K562 (cell line): ENCODE measurements at regions not wholly inside any gene's neighbourhood (a gene's known extent, or its start where the extent isn't known, plus 50 kb on each side); places are given as distances from the start of the nearest gene placed in this dataset.

Experiments
- ATAC-seq: fragments of 200-7000 bp; cut with Tn5 transposase; 3 replicates; pipeline ENCODE4 v1.9.1; 2020; ENCODE audit warnings: moderate library complexity
- BruUV-seq: library from RNA; stranded (reverse); fragments of 400-500 nt; replicated peaks from 2 replicates; lab custom pipeline; 2021; lab: Mats Ljungman, UMichigan
- CTCF ChIA-PET: fragments of 300-600 bp; formaldehyde crosslinking; extraction: SDS; loops from one replicate; lab custom pipeline; 2021; ENCODE audit warnings: low intra/inter-chr PET ratio; lab: Yijun Ruan, JAX
- POLR2A ChIA-PET: fragments of 300-600, 350-650 bp; sonication (Branson Sonifier 250); formaldehyde crosslinking; extraction: SDS; loops from one replicate; lab custom pipeline; 2021; ENCODE audit warnings: antibody characterized with exemption, inconsistent platforms; lab: Yijun Ruan, JAX
- DNase-seq, 4 experiments: peaks; one replicate each; pipeline versions ENCODE4 v3.0.0 to v3.0.0-alpha.2; 2011 to 2018; ENCODE audit warnings: low spot score in 3 of 4, mixed read lengths in 3 of 4; ENCODE audit errors: extremely low read depth in 1 of 4
- FAIRE-seq: peaks from 2 replicates; lab custom pipeline; 2011; peaks lifted over from hg19 to GRCh38; lab: Jason Lieb, UNC
- H2AFZ ChIP-seq: 2 replicates; pipeline ENCODE4 v1.6.0; 2011; ENCODE audit warnings: low read depth, low read length, control low read depth, inconsistent platforms
- H3K27ac ChIP-seq: fragments of 200-600 bp; 3 replicates; pipeline ENCODE4 v1.8.0; 2011; ENCODE audit warnings: low read depth, mild to moderate bottlenecking, control low read depth, inconsistent platforms, low read length, moderate library complexity, mixed read lengths; ENCODE audit errors: extremely low read depth
- H3K27me3 ChIP-seq, 2 experiments: fragments of 300-600 bp in 1 of 2; 2 replicates in 1 of 2; 3 replicates in 1 of 2; pipeline versions ENCODE4 v1.6.0 to v1.8.0; 2011; ENCODE audit warnings: inconsistent platforms in 2 of 2, low read length in 2 of 2, mild to moderate bottlenecking in 1 of 2, mixed read lengths in 1 of 2, moderate library complexity in 1 of 2; ENCODE audit not compliant: control insufficient read depth in 2 of 2, insufficient read depth in 2 of 2
- H3K36me3 ChIP-seq: fragments of 300-600 bp; 3 replicates; pipeline ENCODE4 v1.8.0; 2011; ENCODE audit warnings: mild to moderate bottlenecking, low read length, inconsistent platforms; ENCODE audit not compliant: control insufficient read depth, insufficient read depth
- H3K4me1 ChIP-seq, 2 experiments: fragments of 200-600 bp in 1 of 2; replicated peaks in 1 of 2; 2 replicates in 1 of 2; 3 replicates in 1 of 2; pipeline versions ENCODE4 v1.5.1 to v1.8.0; 2011; ENCODE audit warnings: inconsistent platforms in 2 of 2, low read length in 2 of 2, mild to moderate bottlenecking in 1 of 2, mixed read lengths in 1 of 2, moderate library complexity in 1 of 2; ENCODE audit not compliant: control insufficient read depth in 2 of 2, insufficient read depth in 2 of 2
- H3K4me2 ChIP-seq: 2 replicates; pipeline ENCODE4 v1.6.1; 2011; ENCODE audit warnings: low read length, control low read depth, inconsistent platforms, mixed read lengths; ENCODE audit not compliant: insufficient read depth
- H3K4me3 ChIP-seq: fragments of 200-600 bp; sonication (generic), shearing (Covaris generic); 2 replicates; pipeline ENCODE4 v1.5.1; 2016; ENCODE audit warnings: control low read depth, inconsistent platforms
- H3K79me2 ChIP-seq: fragments of 200-600 bp; 3 replicates; pipeline ENCODE4 v1.8.0; 2011; ENCODE audit warnings: low read length, inconsistent platforms; ENCODE audit not compliant: control insufficient read depth, insufficient read depth
- H3K9ac ChIP-seq, 2 experiments: 2 replicates each; pipeline versions ENCODE4 v1.6.0 to v1.6.1; 2011; ENCODE audit warnings: low read depth in 2 of 2, low read length in 2 of 2, control low read depth in 1 of 2, inconsistent platforms in 1 of 2, mild to moderate bottlenecking in 1 of 2, mixed read lengths in 1 of 2; ENCODE audit not compliant: insufficient read depth in 1 of 2
- H3K9me1 ChIP-seq: one replicate; pipeline ENCODE4 v1.6.0; 2011; ENCODE audit warnings: inconsistent platforms, mild to moderate bottlenecking, low read length, moderate library complexity; ENCODE audit not compliant: control insufficient read depth, insufficient read depth
- H3K9me3 ChIP-seq: replicated peaks from 2 replicates; pipeline ENCODE4 v1.5.1; 2011; ENCODE audit warnings: low read depth, low read length, inconsistent platforms; ENCODE audit not compliant: control insufficient read depth, insufficient read depth
- H4K20me1 ChIP-seq: replicated peaks from 2 replicates; pipeline ENCODE4 v1.6.1; 2011; ENCODE audit warnings: low read length, inconsistent platforms, mixed read lengths; ENCODE audit not compliant: control insufficient read depth, insufficient read depth
- IRF2 ChIP-seq: sonication (generic); formaldehyde crosslinking; IDR thresholded peaks from 2 replicates; pipeline ENCODE4 v1.8.1; 2022; ENCODE audit warnings: mild to moderate bottlenecking, missing genetic modification reagents
- KDM4B ChIP-seq, 2 experiments: fragments of 450-650 bp in 1 of 2; sonication (generic) in 1 of 2; IDR thresholded peaks; 2 replicates each; pipeline ENCODE4 v1.6.1; 2016 to 2017; ENCODE audit warnings: borderline replicate concordance in 2 of 2, antibody characterized with exemption in 1 of 2, low read depth in 1 of 2, mild to moderate bottlenecking in 1 of 2
- KLF10 ChIP-seq: fragments of 250-450 bp; sonication (Bioruptor Pico); IDR thresholded peaks from 2 replicates; pipeline ENCODE4 v1.6.1; 2021; ENCODE audit warnings: matching md5 sums
- PRMT5 ChIP-seq: sonication (generic); formaldehyde crosslinking; IDR thresholded peaks from 2 replicates; pipeline ENCODE4 v1.5.0; 2020; ENCODE audit warnings: missing genetic modification reagents
- ZC3H8 ChIP-seq: fragments of 450-650 bp; IDR thresholded peaks from 2 replicates; pipeline ENCODE4 v1.6.1; 2017
- ZNF239 ChIP-seq: fragments of 250-450 bp; sonication (Bioruptor Pico); IDR thresholded peaks from 2 replicates; pipeline ENCODE4 v1.4.0; 2020; ENCODE audit warnings: mild to moderate bottlenecking
- WGBS: fragments of 100-300 bp; shearing (Covaris generic); methylation state at CpG from one replicate; pipeline ENCODE4 v1.1.6; 2016; ENCODE audit warnings: low coverage, mixed read lengths; ENCODE audit not compliant: insufficient coverage; ENCODE audit errors: missing lambda C conversion rate; 5-methylcytosine and 5-hydroxymethylcytosine counted together
- in situ Hi-C: fragments of 300-500 bp; cut with MboI; formaldehyde crosslinking; loops from 4 replicates; pipeline ENCODE4 v1.15.0; 2018; ENCODE audit warnings: inconsistent platforms, mixed read lengths
- intact Hi-C: fragments of 100-400 bp; cut with micrococcal nuclease; formaldehyde crosslinking; loops from 2 replicates; pipeline ENCODE4 v1.14.2; 2022
- TF ChIP-seq, protein P1 (sequence below): fragments of 200-800 bp; sonication (Bioruptor generic); IDR thresholded peaks from 2 replicates; pipeline ENCODE4 v1.6.1; 2017; ENCODE audit warnings: missing genetic modification characterization, missing compliant biosample characterization

DNA sequence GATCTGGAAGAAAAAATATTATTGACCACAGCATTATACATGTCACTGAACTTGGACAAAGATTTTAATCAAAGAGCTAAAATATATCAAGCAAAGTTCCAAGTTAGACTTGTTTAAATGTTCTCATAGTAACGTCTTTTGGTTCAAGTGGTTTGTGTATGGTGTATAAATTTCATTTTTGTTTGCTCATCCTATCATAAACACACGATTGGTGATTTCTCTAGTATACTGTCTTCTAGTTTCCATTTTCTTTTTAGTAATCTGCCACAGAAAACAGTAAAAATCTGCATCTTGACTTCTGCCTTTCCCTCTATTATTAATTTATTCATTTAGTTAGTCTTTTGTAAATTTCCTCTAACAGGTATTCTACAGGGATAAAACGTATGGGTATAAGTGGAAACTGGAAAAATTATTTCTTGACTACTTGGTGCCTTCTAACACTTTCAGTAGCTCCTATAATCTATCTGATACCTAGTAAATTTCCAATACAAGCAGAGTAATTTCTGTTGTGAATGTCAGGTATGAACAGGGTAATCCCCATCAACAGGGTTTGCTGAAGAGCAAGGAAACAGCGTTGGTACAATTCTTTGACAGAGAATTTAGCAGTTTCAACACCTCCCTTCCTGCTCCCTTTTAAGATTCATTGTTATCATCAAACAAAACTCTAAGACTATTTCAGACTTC is 268.0 kb downstream of the PTPRC start:
- Histone ChIP-seq H3K36me3 (no peaks in the 10 kb centered on the region), H3K4me3 (no peak overlapping the region), H3K9ac (no peak overlapping the region), H3K27me3 (no peaks in the 10 kb centered on the region), H2AFZ (no peak overlapping the region), H3K27ac (no peak overlapping the region), H3K79me2 (no peaks in the 10 kb centered on the region), H3K4me1 (no peaks in the 10 kb centered on the region), H3K9me1 (no peaks in the 10 kb centered on the region), H3K4me2 (no peak overlapping the region), H4K20me1 (no peaks in the 10 kb centered on the region), H3K9me3 (0 out of 2 replicates have a peak, but pooled peaks cover 3% of the 10 kb centered on the region)
- DNase-seq (no peak), ATAC-seq (no peak), FAIRE-seq (no peak)
- intact Hi-C loops (no loop called here), in situ Hi-C loops (no loop called here)
- WGBS: under 1% methylated on average over 4 of the region's 4 CpGs
- TF ChIP-seq KLF10 (CRISPR knock-in tag) (no peak), KDM4B (IDR thresholded peaks at IDR 0.05; ENCODE audit: borderline replicate concordance in 2 of 2, low read depth in 1 of 2) (no peak), ZC3H8 (no peak), PRMT5 (CRISPR knock-in tag) (no peak), ZNF239 (CRISPR knock-in tag) (no peak), IRF2 (CRISPR knock-in tag) (no peak)
- TF ChIP-seq, protein P1, sequence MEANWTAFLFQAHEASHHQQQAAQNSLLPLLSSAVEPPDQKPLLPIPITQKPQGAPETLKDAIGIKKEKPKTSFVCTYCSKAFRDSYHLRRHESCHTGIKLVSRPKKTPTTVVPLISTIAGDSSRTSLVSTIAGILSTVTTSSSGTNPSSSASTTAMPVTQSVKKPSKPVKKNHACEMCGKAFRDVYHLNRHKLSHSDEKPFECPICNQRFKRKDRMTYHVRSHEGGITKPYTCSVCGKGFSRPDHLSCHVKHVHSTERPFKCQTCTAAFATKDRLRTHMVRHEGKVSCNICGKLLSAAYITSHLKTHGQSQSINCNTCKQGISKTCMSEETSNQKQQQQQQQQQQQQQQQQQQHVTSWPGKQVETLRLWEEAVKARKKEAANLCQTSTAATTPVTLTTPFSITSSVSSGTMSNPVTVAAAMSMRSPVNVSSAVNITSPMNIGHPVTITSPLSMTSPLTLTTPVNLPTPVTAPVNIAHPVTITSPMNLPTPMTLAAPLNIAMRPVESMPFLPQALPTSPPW: no peak
- POLR2A ChIA-PET: no interaction called here
- no TSS peak for BruUV-seq
- CTCF ChIA-PET: no interaction called here
